Type B pancreatic cell (in vitro differentiated cells): ENCODE measurements at regions not wholly inside any gene's neighbourhood (a gene's known extent, or its start where the extent isn't known, plus 50 kb on each side); places are given as distances from the start of the nearest gene placed in this dataset.

Experiments used
- DNase-seq: peaks from one replicate; pipeline ENCODE4 v3.0.0; 2021; ENCODE audit warnings: mixed read lengths; ENCODE audit not compliant: unreplicated experiment; ENCODE audit errors: extremely low spot score
- H3K27ac Mint-ChIP-seq: 2 replicates; pipeline ENCODE4 v1.8.0; 2021; ENCODE audit warnings: mild to moderate bottlenecking, mixed read lengths
- H3K27me3 Mint-ChIP-seq: 2 replicates; pipeline ENCODE4 v1.8.0; 2021; ENCODE audit warnings: mixed read lengths
- H3K36me3 Mint-ChIP-seq: 2 replicates; pipeline ENCODE4 v1.8.0; 2021; ENCODE audit warnings: mixed read lengths
- H3K4me1 Mint-ChIP-seq: one replicate; pipeline ENCODE4 v1.8.0; 2021; ENCODE audit warnings: mixed read lengths; ENCODE audit not compliant: unreplicated experiment
- H3K4me3 Mint-ChIP-seq: 2 replicates; pipeline ENCODE4 v1.8.0; 2021; ENCODE audit warnings: mild to moderate bottlenecking, mixed read lengths
- H3K9me3 Mint-ChIP-seq: 2 replicates; pipeline ENCODE4 v1.8.0; 2021; ENCODE audit warnings: mixed read lengths
- CTCF ChIP-seq: fragments of 200-600 bp; sonication (generic); conservative IDR thresholded peaks from 2 replicates; pipeline ENCODE4 v1.5.0; 2021; ENCODE audit warnings: antibody characterized with exemption, mild to moderate bottlenecking

- Mint-ChIP-seq H3K27ac (no peak overlapping the region), H3K36me3 (no peaks in the 10 kb centered on the region)
- no peak for TF ChIP-seq CTCF
Observed at GRCh38 chr6:48839206-48839605, 623.8 kb downstream of the MMUT start.

GRCh38 chr6:48837744-48838143 lies 625.3 kb downstream of the MMUT start:
- TF ChIP-seq CTCF, result no peak
- DNase-seq, result no peak
- Mint-ChIP-seq H3K27me3 (no peaks in the 10 kb centered on the region), H3K36me3 (no peaks in the 10 kb centered on the region), H3K9me3 (peaks cover 11% of the 10 kb centered on the region), H3K4me1 (no peaks in the 10 kb centered on the region), H3K4me3 (no peak overlapping the region), H3K27ac (no peak overlapping the region)

More at GRCh38 chr6:48839206-48839605, 623.8 kb downstream of the MMUT start:
- Mint-ChIP-seq H3K4me3 (no peak overlapping the region), H3K4me1 (no peaks in the 10 kb centered on the region), H3K9me3 (peaks cover 11% of the 10 kb centered on the region), H3K27me3 (no peaks in the 10 kb centered on the region)
- no peak for DNase-seq

GRCh38 chr6:48835421-48835958 lies 627.6 kb downstream of the MMUT start:
- no peak for DNase-seq
- H3K36me3 Mint-ChIP-seq, result no peaks in the 10 kb centered on the region

GRCh38 chr6:48834706-48835105 lies 628.3 kb downstream of the MMUT start:
- TF ChIP-seq CTCF, result no peak
- Mint-ChIP-seq H3K9me3 (no peaks in the 10 kb centered on the region), H3K4me1 (no peaks in the 10 kb centered on the region), H3K4me3 (no peak overlapping the region), H3K36me3 (no peaks in the 10 kb centered on the region), H3K27ac (no peak overlapping the region), H3K27me3 (no peaks in the 10 kb centered on the region)
- no peak for DNase-seq

More at GRCh38 chr6:48835421-48835958, 627.6 kb downstream of the MMUT start:
- no peaks in the 10 kb centered on the region for H3K27me3 Mint-ChIP-seq
- H3K4me3 Mint-ChIP-seq, result no peak overlapping the region
- no peak overlapping the region for H3K27ac Mint-ChIP-seq
- no peaks in the 10 kb centered on the region for H3K4me1 Mint-ChIP-seq
- TF ChIP-seq CTCF, result no peak
- no peaks in the 10 kb centered on the region for H3K9me3 Mint-ChIP-seq

GRCh38 chr6:48833916-48834315 lies 629.1 kb downstream of the MMUT start:
- Mint-ChIP-seq H3K27me3 (no peaks in the 10 kb centered on the region), H3K9me3 (no peaks in the 10 kb centered on the region), H3K4me3 (no peak overlapping the region), H3K36me3 (no peaks in the 10 kb centered on the region), H3K27ac (no peak overlapping the region), H3K4me1 (no peaks in the 10 kb centered on the region)
- TF ChIP-seq CTCF, result no peak
- no peak for DNase-seq
